CD14-positive monocyte (primary cell): ENCODE measurements at regions not wholly inside any gene's neighbourhood (a gene's known extent, or its start where the extent isn't known, plus 50 kb on each side); places are given as distances from the start of the nearest gene placed in this dataset.

Experiments used
- DNase-seq, 3 donors: peaks; one replicate each; pipeline ENCODE4 v3.0.0-alpha.2; 2011 to 2022
- H2AFZ ChIP-seq: 2 replicates; pipeline ENCODE4 v1.6.0; 2012; ENCODE audit warnings: mild to moderate bottlenecking, low read depth, low read length, inconsistent platforms; ENCODE audit not compliant: insufficient read depth, poor library complexity, severe bottlenecking
- H3K27ac ChIP-seq, 2 donors: 1 replicate in 1 of 2; 2 replicates in 1 of 2; pipeline ENCODE4 v1.5.1; 2012 to 2013; ENCODE audit warnings: low read length in 2 of 2, control low read depth in 1 of 2, inconsistent platforms in 1 of 2, low read depth in 1 of 2, mild to moderate bottlenecking in 1 of 2
- H3K27me3 ChIP-seq, 2 donors: one replicate each; pipeline versions ENCODE4 v1.6.0 to v1.6.1; 2011 to 2013; ENCODE audit warnings: low read length in 2 of 2; ENCODE audit not compliant: control insufficient read depth in 2 of 2, insufficient read depth in 2 of 2
- H3K36me3 ChIP-seq, 2 donors: replicated peaks in 1 of 2; 1 replicate in 1 of 2; 2 replicates in 1 of 2; pipeline versions ENCODE4 v1.5.1 to v1.6.1; 2012 to 2013; ENCODE audit warnings: low read length in 2 of 2, control low read depth in 1 of 2, inconsistent platforms in 1 of 2, mild to moderate bottlenecking in 1 of 2; ENCODE audit not compliant: insufficient read depth in 2 of 2, control insufficient read depth in 1 of 2
- H3K4me1 ChIP-seq, 2 donors: 1 replicate in 1 of 2; 2 replicates in 1 of 2; pipeline versions ENCODE4 v1.5.1 to v1.6.1; 2012 to 2013; ENCODE audit warnings: low read length in 2 of 2, control low read depth in 1 of 2, inconsistent platforms in 1 of 2, mild to moderate bottlenecking in 1 of 2, moderate library complexity in 1 of 2; ENCODE audit not compliant: insufficient read depth in 2 of 2, control insufficient read depth in 1 of 2
- H3K4me2 ChIP-seq: replicated peaks from 2 replicates; pipeline ENCODE3; 2012; ENCODE audit warnings: low read length, moderate library complexity, mild to moderate bottlenecking; ENCODE audit not compliant: poor library complexity, severe bottlenecking; ENCODE audit errors: extremely low read depth
- H3K4me3 ChIP-seq, 3 experiments: fragments of 200-600 bp in 1 of 3; sonication (generic) in 1 of 3; replicated peaks in 1 of 3; 1 replicate in 2 of 3; 2 replicates in 1 of 3; pipeline ENCODE4 v1.5.1; 2011 to 2013; ENCODE audit warnings: low read length in 3 of 3, mild to moderate bottlenecking in 3 of 3, control low read depth in 2 of 3, low read depth in 2 of 3, inconsistent platforms in 1 of 3, moderate library complexity in 1 of 3
- H3K79me2 ChIP-seq: 2 replicates; pipeline ENCODE4 v1.6.0; 2012; ENCODE audit warnings: mild to moderate bottlenecking, control low read depth, inconsistent platforms, low read length, moderate library complexity; ENCODE audit not compliant: insufficient read depth
- H3K9ac ChIP-seq: 2 replicates; pipeline ENCODE4 v1.6.0; 2017; ENCODE audit warnings: low read length, mild to moderate bottlenecking; ENCODE audit not compliant: insufficient read depth, poor library complexity, severe bottlenecking
- H3K9me3 ChIP-seq, 2 donors: replicated peaks in 1 of 2; 1 replicate in 1 of 2; 2 replicates in 1 of 2; pipeline versions ENCODE4 v1.5.1 to v1.6.1; 2012 to 2013; ENCODE audit warnings: low read length in 2 of 2, control low read depth in 1 of 2; ENCODE audit not compliant: control insufficient read depth in 1 of 2, insufficient read depth in 1 of 2
- H4K20me1 ChIP-seq: 2 replicates; pipeline ENCODE4 v1.6.0; 2012; ENCODE audit warnings: mild to moderate bottlenecking, low read length, control low read depth, moderate library complexity; ENCODE audit not compliant: insufficient read depth
- H3K27ac Mint-ChIP-seq, 7 donors: one replicate each; pipeline ENCODE4 v1.8.0; 2020; ENCODE audit warnings: mild to moderate bottlenecking in 7 of 7, mixed read lengths in 7 of 7, moderate library complexity in 6 of 7, inconsistent platforms in 2 of 7
- H3K27me3 Mint-ChIP-seq, 3 donors: one replicate each; pipeline ENCODE4 v1.8.0; 2021 to 2022; ENCODE audit warnings: low read depth in 3 of 3, mild to moderate bottlenecking in 3 of 3, mixed read lengths in 3 of 3, moderate library complexity in 3 of 3, inconsistent platforms in 1 of 3
- H3K36me3 Mint-ChIP-seq, 2 donors: one replicate each; pipeline ENCODE4 v1.8.0; 2020; ENCODE audit warnings: mixed read lengths in 2 of 2, inconsistent platforms in 1 of 2, mild to moderate bottlenecking in 1 of 2
- H3K4me1 Mint-ChIP-seq: one replicate; pipeline ENCODE4 v1.8.0; 2020; ENCODE audit warnings: mild to moderate bottlenecking, mixed read lengths
- H3K4me3 Mint-ChIP-seq, 2 donors: one replicate each; pipeline ENCODE4 v1.8.0; 2020; ENCODE audit warnings: mild to moderate bottlenecking in 2 of 2, mixed read lengths in 2 of 2, moderate library complexity in 1 of 2
- H3K9me3 Mint-ChIP-seq, 7 donors: one replicate each; pipeline ENCODE4 v1.8.0; 2020 to 2022; ENCODE audit warnings: mixed read lengths in 7 of 7, mild to moderate bottlenecking in 6 of 7, moderate library complexity in 6 of 7, inconsistent platforms in 2 of 7
- CTCF ChIP-seq: fragments of 200-600 bp; IDR thresholded peaks from one replicate; pipeline ENCODE4 v1.8.0; 2022; ENCODE audit warnings: antibody characterized with exemption, mild to moderate bottlenecking
- WGBS: methylation state at CpG from one replicate; pipeline ENCODE4 v1.1.5; 2013; ENCODE audit warnings: missing lambda C conversion rate; ENCODE audit not compliant: insufficient coverage; 5-methylcytosine and 5-hydroxymethylcytosine counted together
- intact Hi-C, 2 donors: fragments of 100-400 bp; cut with micrococcal nuclease; formaldehyde crosslinking; loops; one replicate each; pipeline versions ENCODE4 v1.15.0 to v1.15.1; 2023

DNA sequence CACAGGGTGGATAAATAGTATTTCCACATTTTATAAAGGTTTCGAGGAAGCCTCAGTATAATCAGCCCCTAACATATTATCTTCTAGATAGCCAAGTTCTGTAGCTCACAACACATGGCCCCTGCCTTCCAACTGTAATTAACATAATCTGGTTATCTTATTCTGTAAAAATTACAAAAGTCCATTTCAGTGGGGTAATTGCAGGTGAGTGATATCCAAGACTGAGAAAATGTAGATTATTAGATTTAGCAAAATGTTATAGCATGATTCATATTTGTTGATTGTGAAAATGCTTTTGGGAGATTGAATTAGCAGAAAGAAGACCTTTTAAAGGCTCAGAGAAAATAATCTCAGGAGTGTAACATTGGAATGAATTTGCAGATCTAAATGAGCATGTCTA is 168.3 kb upstream of the GPC6 start:
- Mint-ChIP-seq H3K27me3 (no peaks in the 10 kb centered on the region), H3K9me3 (peaks cover 0 to 8% (median 4%) of the 10 kb centered on the region in 7 donors), H3K27ac (no peak overlapping the region), H3K4me1 (no peaks in the 10 kb centered on the region), H3K36me3 (no peaks in the 10 kb centered on the region), H3K4me3 (no peak overlapping the region)
- Histone ChIP-seq H3K9ac (no peak overlapping the region), H3K27ac (no peak overlapping the region), H3K36me3 (no peaks in the 10 kb centered on the region), H3K4me3 (no peak overlapping the region), H4K20me1 (no peaks in the 10 kb centered on the region), H3K79me2 (no peaks in the 10 kb centered on the region), H3K27me3 (no peaks in the 10 kb centered on the region), H3K9me3 (peaks cover 0 to 5% of the 10 kb centered on the region in 2 donors), H2AFZ (no peak overlapping the region), H3K4me1 (no peaks in the 10 kb centered on the region), H3K4me2 (no peak overlapping the region)
- no peak for TF ChIP-seq CTCF
- intact Hi-C loops: no loop called here
- WGBS: no CpG with 5 or more reads among the region's 1 CpG
- DNase-seq: no peak

DNA sequence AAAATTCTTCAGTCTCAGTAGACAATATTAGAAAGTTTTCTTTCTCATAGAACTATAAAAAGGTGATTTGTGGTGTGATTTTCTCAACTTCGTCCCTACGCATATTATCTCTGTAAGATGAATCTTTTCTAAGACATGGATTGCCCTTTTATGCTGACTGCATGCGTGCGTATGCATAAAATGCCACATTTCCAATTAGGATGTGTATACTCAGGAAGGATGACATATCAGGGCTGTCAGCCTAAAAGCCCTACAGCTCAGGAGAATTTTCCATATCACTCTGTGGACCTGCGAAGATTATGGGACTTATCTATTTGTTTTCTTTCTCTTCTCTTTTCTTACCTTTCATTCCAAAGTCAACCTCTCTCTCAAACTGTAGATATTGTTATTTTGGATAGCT is 166.5 kb upstream of the GPC6 start:
- no peaks in the 10 kb centered on the region for H3K27me3 Mint-ChIP-seq
- Histone ChIP-seq H3K9me3 (peaks cover 0 to 2% of the 10 kb centered on the region in 2 donors), H3K79me2 (no peaks in the 10 kb centered on the region), H2AFZ (no peak overlapping the region), H3K4me3 (no peak overlapping the region), H3K27me3 (no peaks in the 10 kb centered on the region), H3K27ac (no peak overlapping the region), H3K36me3 (no peaks in the 10 kb centered on the region), H3K4me1 (no peaks in the 10 kb centered on the region), H3K9ac (no peak overlapping the region), H3K4me2 (no peak overlapping the region), H4K20me1 (no peaks in the 10 kb centered on the region)
- H3K4me3 Mint-ChIP-seq: no peak overlapping the region
- no peaks in the 10 kb centered on the region for H3K4me1 Mint-ChIP-seq
- H3K36me3 Mint-ChIP-seq: no peaks in the 10 kb centered on the region
- no CpG with 5 or more reads among the region's 5 CpGs for WGBS
- H3K27ac Mint-ChIP-seq: no peak overlapping the region
- peaks cover 0 to 8% (median 4%) of the 10 kb centered on the region in 7 donors for H3K9me3 Mint-ChIP-seq
- no peak for DNase-seq
- intact Hi-C loops: no loop called here
- TF ChIP-seq CTCF: no peak
